ENCODE measurements at regions not wholly inside any gene's neighbourhood (a gene's known extent, or its start where the extent isn't known, plus 50 kb on each side); places are given as distances from the start of the nearest gene placed in this dataset.

GRCh38 chr2:120979921-120980320, 244.3 kb downstream of the GLI2 start:
- Histone ChIP-seq H3K4me1 (ENCODE audit: insufficient read depth, low read length) (no peaks in the 10 kb centered on the region), H3K27me3 (ENCODE audit: control insufficient read depth in 1 of 2, insufficient read depth in 2 of 2, low read length in 2 of 2) (peaks cover 11 to 62% of the 10 kb centered on the region in 2 experiments; a peak in 4 of 5 replicates), H2AFZ (ENCODE audit: low read length) (no peak overlapping the region), H3K4me3 (replicated peaks in 1 of 3; ENCODE audit: insufficient read depth in 1 of 3, low read depth in 2 of 3, low read length in 3 of 3) (no peak overlapping the region), H3K36me3 (replicated peaks in 1 of 2; ENCODE audit: control insufficient read depth in 1 of 2, insufficient read depth in 2 of 2, low read length in 2 of 2) (no peaks in the 10 kb centered on the region), H3K9ac (ENCODE audit: insufficient read depth, low read depth, low read length) (no peak overlapping the region), H3K4me2 (ENCODE audit: low read depth, low read length) (no peak overlapping the region), H4K20me1 (ENCODE audit: insufficient read depth, low read length) (no peaks in the 10 kb centered on the region), H3K79me2 (ENCODE audit: insufficient read depth, low read length) (no peaks in the 10 kb centered on the region), H3K9me3 (ENCODE audit: low read length) (no peaks in the 10 kb centered on the region), H3K27ac (ENCODE audit: extremely low read length, insufficient read depth, low read length) (no peak overlapping the region)
- peak; percentile 36 for FAIRE-seq
- ChIA-PET POLR2A (no interaction called here), CTCF (ENCODE audit: low intra/inter-chr PET ratio, low total read pairs) (no interaction called here)
- no TSS peak for BruUV-seq (replicated peaks)
- WGBS (ENCODE audit: low lambda C conversion rate): 36% methylated on average over 8 of the region's 8 CpGs
- intact Hi-C loops (cut with micrococcal nuclease; ENCODE audit: unreplicated experiment) (no loop called here), in situ Hi-C loops (cut with HindIII; ENCODE audit: extremely low pct_ligation_motif_present, low pct_unique_long_range_greater_than_20kb) (no loop called here)
- no peak for ATAC-seq
- TF ChIP-seq ZNF672 (CRISPR knock-in tag; IDR thresholded peaks at IDR 0.05) (no peak), RBFOX2 (IDR thresholded peaks at IDR 0.05; ENCODE audit: low read depth, low read length) (no peak), PITX1 (CRISPR knock-in tag; IDR thresholded peaks at IDR 0.05) (no peak)
- DNase-seq (ENCODE audit: low spot score): no peak

DNA sequence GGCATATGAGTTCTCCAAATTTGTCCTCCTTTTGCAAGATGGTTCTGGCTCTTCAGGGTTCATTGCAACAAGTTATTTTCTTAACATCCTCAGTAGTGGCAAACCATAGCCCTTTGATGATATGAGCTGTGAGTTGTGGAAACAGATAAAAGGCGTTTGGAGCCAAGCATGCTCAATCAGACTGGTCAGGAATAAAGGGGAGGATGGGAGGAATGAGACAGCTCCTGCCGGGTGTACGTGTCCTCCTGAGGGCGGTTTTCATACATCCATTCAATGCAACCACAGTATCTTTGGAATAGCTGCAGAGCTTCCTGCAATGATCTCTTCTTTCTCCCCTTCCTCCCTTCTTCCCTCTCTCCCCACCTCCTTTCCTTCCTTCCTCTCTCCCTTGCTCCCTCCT, 245.8 kb downstream of the GLI2 start:
- ATAC-seq (no peak), DNase-seq (ENCODE audit: low spot score) (no peak), FAIRE-seq (no peak)
- BruUV-seq (replicated peaks): no TSS peak
- Histone ChIP-seq H3K27me3 (ENCODE audit: control insufficient read depth in 1 of 2, insufficient read depth in 2 of 2, low read length in 2 of 2) (peaks cover 15 to 67% of the 10 kb centered on the region in 2 experiments; a peak in 4 of 5 replicates), H2AFZ (ENCODE audit: low read length) (no peak overlapping the region), H4K20me1 (ENCODE audit: insufficient read depth, low read length) (no peaks in the 10 kb centered on the region), H3K36me3 (replicated peaks in 1 of 2; ENCODE audit: control insufficient read depth in 1 of 2, insufficient read depth in 2 of 2, low read length in 2 of 2) (no peaks in the 10 kb centered on the region), H3K4me1 (ENCODE audit: insufficient read depth, low read length) (no peaks in the 10 kb centered on the region), H3K4me2 (ENCODE audit: low read depth, low read length) (no peak overlapping the region), H3K27ac (ENCODE audit: extremely low read length, insufficient read depth, low read length) (no peak overlapping the region), H3K9ac (ENCODE audit: insufficient read depth, low read depth, low read length) (no peak overlapping the region), H3K79me2 (ENCODE audit: insufficient read depth, low read length) (no peaks in the 10 kb centered on the region), H3K9me3 (ENCODE audit: low read length) (no peaks in the 10 kb centered on the region), H3K4me3 (replicated peaks in 1 of 3; ENCODE audit: insufficient read depth in 1 of 3, low read depth in 2 of 3, low read length in 3 of 3) (no peak overlapping the region)
- CTCF ChIA-PET (ENCODE audit: low intra/inter-chr PET ratio, low total read pairs): no interaction called here
- 8% methylated on average over 4 of the region's 4 CpGs for WGBS (ENCODE audit: low lambda C conversion rate)
- POLR2A ChIA-PET: no interaction called here
- intact Hi-C loops (cut with micrococcal nuclease; ENCODE audit: unreplicated experiment) (no loop called here), in situ Hi-C loops (cut with HindIII; ENCODE audit: extremely low pct_ligation_motif_present, low pct_unique_long_range_greater_than_20kb) (no loop called here)
- no peak for TF ChIP-seq FOXJ3 (CRISPR knock-in tag; IDR thresholded peaks at IDR 0.05; ENCODE audit: borderline replicate concordance)
- no peak for TF ChIP-seq NFYC (CRISPR knock-in tag; IDR thresholded peaks at IDR 0.05)
- TF ChIP-seq ZNF678 (CRISPR knock-in tag; IDR thresholded peaks at IDR 0.05): no peak
- no peak for TF ChIP-seq ZNF101 (CRISPR knock-in tag; IDR thresholded peaks at IDR 0.05; ENCODE audit: borderline replicate concordance, low read depth)
- TF ChIP-seq TEAD2 (CRISPR knock-in tag; IDR thresholded peaks at IDR 0.05): no peak
- no peak for TF ChIP-seq ZSCAN31 (CRISPR knock-in tag; IDR thresholded peaks at IDR 0.05; ENCODE audit: low read depth)
- no peak for TF ChIP-seq ZSCAN9 (CRISPR knock-in tag; IDR thresholded peaks at IDR 0.05; ENCODE audit: borderline replicate concordance)
- TF ChIP-seq, protein P1, sequence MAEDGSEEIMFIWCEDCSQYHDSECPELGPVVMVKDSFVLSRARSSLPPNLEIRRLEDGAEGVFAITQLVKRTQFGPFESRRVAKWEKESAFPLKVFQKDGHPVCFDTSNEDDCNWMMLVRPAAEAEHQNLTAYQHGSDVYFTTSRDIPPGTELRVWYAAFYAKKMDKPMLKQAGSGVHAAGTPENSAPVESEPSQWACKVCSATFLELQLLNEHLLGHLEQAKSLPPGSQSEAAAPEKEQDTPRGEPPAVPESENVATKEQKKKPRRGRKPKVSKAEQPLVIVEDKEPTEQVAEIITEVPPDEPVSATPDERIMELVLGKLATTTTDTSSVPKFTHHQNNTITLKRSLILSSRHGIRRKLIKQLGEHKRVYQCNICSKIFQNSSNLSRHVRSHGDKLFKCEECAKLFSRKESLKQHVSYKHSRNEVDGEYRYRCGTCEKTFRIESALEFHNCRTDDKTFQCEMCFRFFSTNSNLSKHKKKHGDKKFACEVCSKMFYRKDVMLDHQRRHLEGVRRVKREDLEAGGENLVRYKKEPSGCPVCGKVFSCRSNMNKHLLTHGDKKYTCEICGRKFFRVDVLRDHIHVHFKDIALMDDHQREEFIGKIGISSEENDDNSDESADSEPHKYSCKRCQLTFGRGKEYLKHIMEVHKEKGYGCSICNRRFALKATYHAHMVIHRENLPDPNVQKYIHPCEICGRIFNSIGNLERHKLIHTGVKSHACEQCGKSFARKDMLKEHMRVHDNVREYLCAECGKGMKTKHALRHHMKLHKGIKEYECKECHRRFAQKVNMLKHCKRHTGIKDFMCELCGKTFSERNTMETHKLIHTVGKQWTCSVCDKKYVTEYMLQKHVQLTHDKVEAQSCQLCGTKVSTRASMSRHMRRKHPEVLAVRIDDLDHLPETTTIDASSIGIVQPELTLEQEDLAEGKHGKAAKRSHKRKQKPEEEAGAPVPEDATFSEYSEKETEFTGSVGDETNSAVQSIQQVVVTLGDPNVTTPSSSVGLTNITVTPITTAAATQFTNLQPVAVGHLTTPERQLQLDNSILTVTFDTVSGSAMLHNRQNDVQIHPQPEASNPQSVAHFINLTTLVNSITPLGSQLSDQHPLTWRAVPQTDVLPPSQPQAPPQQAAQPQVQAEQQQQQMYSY (CRISPR knock-in tag; IDR thresholded peaks at IDR 0.05): no peak
- no peak for TF ChIP-seq ZNF652 (CRISPR knock-in tag; IDR thresholded peaks at IDR 0.05; ENCODE audit: borderline replicate concordance, low read depth)

All from HepG2 (cell line).